GM23248 (cell line): ENCODE measurements at regions not wholly inside any gene's neighbourhood (a gene's known extent, or its start where the extent isn't known, plus 50 kb on each side); places are given as distances from the start of the nearest gene placed in this dataset.

Experiments used
- DNase-seq: peaks from one replicate; pipeline ENCODE4 v3.0.0-alpha.2; 2015
- H2AFZ ChIP-seq: fragments of 200-600 bp; sonication (generic); 2 replicates; pipeline ENCODE4 v1.6.1; 2016; ENCODE audit warnings: antibody characterized with exemption
- H3F3A ChIP-seq: fragments of 200-600 bp; sonication (generic); 2 replicates; pipeline ENCODE4 v1.6.1; 2016; ENCODE audit warnings: mild to moderate bottlenecking, antibody characterized with exemption, mixed run types; ENCODE audit not compliant: insufficient read depth
- H3K27ac ChIP-seq: fragments of 200-600 bp; sonication (generic); 2 replicates; pipeline ENCODE4 v1.5.1; 2016; ENCODE audit warnings: mild to moderate bottlenecking
- H3K27me3 ChIP-seq: fragments of 200-600 bp; sonication (generic); replicated peaks from 2 replicates; pipeline ENCODE4 v1.6.1; 2016; ENCODE audit warnings: mild to moderate bottlenecking; ENCODE audit not compliant: insufficient read depth
- H3K36me3 ChIP-seq: fragments of 200-600 bp; sonication (generic); 2 replicates; pipeline ENCODE4 v1.6.1; 2016; ENCODE audit warnings: low read depth, mild to moderate bottlenecking
- H3K4me1 ChIP-seq: fragments of 200-600 bp; sonication (generic); 2 replicates; pipeline ENCODE4 v1.6.1; 2016; ENCODE audit warnings: mild to moderate bottlenecking; ENCODE audit not compliant: insufficient read depth
- H3K4me2 ChIP-seq: fragments of 200-600 bp; sonication (generic); one replicate; pipeline ENCODE4 v1.6.1; 2016; ENCODE audit warnings: mild to moderate bottlenecking; ENCODE audit not compliant: unreplicated experiment
- H3K4me3 ChIP-seq: fragments of 200-600 bp; sonication (generic); 2 replicates; pipeline ENCODE4 v1.5.1; 2016; ENCODE audit warnings: mild to moderate bottlenecking
- H3K79me2 ChIP-seq: fragments of 200-600 bp; sonication (generic); 2 replicates; pipeline ENCODE4 v1.6.1; 2016; ENCODE audit warnings: mild to moderate bottlenecking; ENCODE audit not compliant: insufficient read depth
- H3K9ac ChIP-seq: fragments of 200-600 bp; sonication (generic); 2 replicates; pipeline ENCODE4 v1.6.1; 2016; ENCODE audit warnings: mild to moderate bottlenecking
- H3K9me2 ChIP-seq: fragments of 200-600 bp; sonication (generic); 2 replicates; pipeline ENCODE4 v1.6.1; 2016; ENCODE audit warnings: mixed run types, mild to moderate bottlenecking, moderate library complexity; ENCODE audit not compliant: insufficient read depth
- H3K9me3 ChIP-seq: fragments of 200-600 bp; sonication (generic); one replicate; pipeline ENCODE4 v1.6.1; 2017; ENCODE audit warnings: low read depth
- H4K20me1 ChIP-seq: fragments of 200-600 bp; sonication (generic); 2 replicates; pipeline ENCODE4 v1.6.0; 2016; ENCODE audit not compliant: insufficient read depth
- EZH2 ChIP-seq: fragments of 200-600 bp; sonication (generic); IDR thresholded peaks from 2 replicates; pipeline ENCODE4 v1.6.1; 2018; ENCODE audit warnings: antibody characterized with exemption, mild to moderate bottlenecking; ENCODE audit not compliant: insufficient read depth, poor library complexity, severe bottlenecking
- EZH2phosphoT487 ChIP-seq: fragments of 200-600 bp; sonication (generic); IDR thresholded peaks from 2 replicates; pipeline ENCODE4 v1.6.1; 2018; ENCODE audit warnings: antibody characterized with exemption, moderate library complexity, mild to moderate bottlenecking, low read depth; ENCODE audit not compliant: insufficient read depth
- WGBS, 2 experiments: methylation state at CpG; one replicate each; pipeline ENCODE4 v1.1.6; 2015 to 2017; ENCODE audit warnings: low lambda C conversion rate in 2 of 2, low coverage in 1 of 2; ENCODE audit errors: missing lambda C conversion rate in 2 of 2; 5-methylcytosine and 5-hydroxymethylcytosine counted together
- in situ Hi-C: fragments of 300-500 bp; cut with MboI; formaldehyde crosslinking; loops from 2 replicates; pipeline ENCODE4 v1.15.0; 2020

DNA sequence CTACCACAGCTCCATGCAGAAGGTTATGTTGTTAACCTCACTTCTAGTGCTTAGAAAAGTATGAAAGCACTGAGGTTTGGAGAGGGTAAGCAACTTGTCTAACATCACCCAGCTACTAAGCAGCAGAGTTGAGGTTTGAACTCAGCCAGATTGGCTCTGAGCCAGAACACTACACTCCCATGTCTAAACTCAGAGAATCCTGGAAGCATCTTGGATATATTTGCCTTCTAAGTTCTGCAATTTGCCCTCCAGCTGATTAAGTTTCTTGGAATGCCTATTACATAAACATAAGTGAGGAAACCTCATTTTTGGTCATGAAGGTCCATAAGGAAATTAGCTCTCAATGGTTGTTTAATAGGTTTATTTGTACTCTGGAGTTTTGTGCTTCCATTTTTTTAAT is 78.1 kb upstream of the PHYHIPL start:
- TF ChIP-seq EZH2phosphoT487 = no peak
- no peak for TF ChIP-seq EZH2
- Histone ChIP-seq H4K20me1 (no peaks in the 10 kb centered on the region), H3K4me2 (peak overlapping the region; percentile 45), H3K27me3 (no peaks in the 10 kb centered on the region), H3K27ac (no peak overlapping the region), H3F3A (peaks cover 14% of the 10 kb centered on the region), H2AFZ (no peak overlapping the region), H3K9ac (no peak overlapping the region), H3K36me3 (no peaks in the 10 kb centered on the region), H3K79me2 (no peaks in the 10 kb centered on the region), H3K4me1 (peaks cover 22% of the 10 kb centered on the region), H3K9me3 (no peaks in the 10 kb centered on the region), H3K9me2 (no peaks in the 10 kb centered on the region), H3K4me3 (no peak overlapping the region)
- in situ Hi-C loops = no loop called here
- DNase-seq = peak; percentile 73

DNA sequence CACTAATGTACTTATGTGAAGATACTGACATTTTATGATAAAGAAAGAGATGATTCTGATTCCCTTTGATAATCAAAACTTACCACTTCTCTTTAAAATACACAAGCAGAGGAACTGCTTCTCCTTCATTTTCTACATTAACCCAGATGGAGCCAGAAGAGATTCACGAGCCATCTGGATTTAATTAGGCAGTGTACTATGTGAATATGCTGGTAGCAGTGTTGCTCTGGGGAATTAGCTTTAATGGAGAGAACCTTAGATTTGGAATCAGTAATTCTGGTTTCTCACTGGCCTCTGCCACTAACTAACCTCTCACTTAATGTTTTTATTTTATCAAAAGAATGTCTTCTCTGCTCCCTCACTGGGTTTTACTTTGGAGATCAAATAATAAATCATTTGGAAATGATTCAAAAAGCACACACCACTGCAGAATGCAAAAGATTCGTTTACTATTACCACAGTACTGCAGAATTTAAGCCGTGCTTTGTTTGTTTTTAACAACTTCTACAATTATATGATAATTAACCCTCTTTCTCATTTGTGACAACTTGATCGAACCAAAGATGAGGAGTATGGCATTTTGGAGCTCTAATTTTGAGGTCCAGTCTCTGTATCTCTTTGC is 77.5 kb upstream of the PHYHIPL start:
- H3K9me2 ChIP-seq = no peaks in the 10 kb centered on the region
- H3K36me3 ChIP-seq = no peaks in the 10 kb centered on the region
- H3K4me2 ChIP-seq = peak overlapping the region; percentile 45
- no peak overlapping the region for H3K9ac ChIP-seq
- TF ChIP-seq EZH2 (no peak), EZH2phosphoT487 (no peak)
- H3K79me2 ChIP-seq = no peaks in the 10 kb centered on the region
- H3F3A ChIP-seq = peaks cover 14% of the 10 kb centered on the region
- no peaks in the 10 kb centered on the region for H3K9me3 ChIP-seq
- H3K4me1 ChIP-seq = peaks cover 22% of the 10 kb centered on the region
- H3K27me3 ChIP-seq = no peaks in the 10 kb centered on the region
- DNase-seq = peak; percentile 63
- WGBS, 2 experiments = 6% methylated on average over 4 of the region's 4 CpGs
- no peak overlapping the region for H3K4me3 ChIP-seq
- no peaks in the 10 kb centered on the region for H4K20me1 ChIP-seq
- in situ Hi-C loops = no loop called here
- no peak overlapping the region for H2AFZ ChIP-seq
- H3K27ac ChIP-seq = no peak overlapping the region

DNA sequence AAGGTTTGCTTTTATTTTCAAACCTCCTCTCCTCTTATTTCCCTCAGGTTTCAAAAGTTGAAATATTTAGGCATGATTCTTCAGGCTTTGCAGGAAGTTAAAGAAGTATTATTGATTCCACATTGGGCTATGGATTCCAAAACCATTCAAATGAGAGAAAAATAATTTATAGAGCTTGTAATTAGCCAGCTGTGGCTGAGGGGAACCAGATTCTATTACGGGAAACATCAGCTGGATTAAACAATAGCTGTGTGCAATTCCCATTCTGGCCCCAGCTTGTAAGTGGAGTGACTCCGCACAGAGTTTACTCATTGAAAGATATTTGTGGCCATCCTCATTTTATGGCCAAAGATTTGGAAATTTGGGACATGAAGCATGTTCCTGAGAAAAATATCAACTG is 77.0 kb upstream of the PHYHIPL start:
- in situ Hi-C loops = no loop called here
- H3K9ac ChIP-seq = no peak overlapping the region
- WGBS, 2 experiments = 18 to 23% methylated on average over 2 of the region's 2 CpGs
- H4K20me1 ChIP-seq = no peaks in the 10 kb centered on the region
- DNase-seq = peak; percentile 64
- H3K4me1 ChIP-seq = peaks cover 22% of the 10 kb centered on the region
- H3F3A ChIP-seq = peaks cover 14% of the 10 kb centered on the region
- no peak overlapping the region for H3K4me3 ChIP-seq
- H3K4me2 ChIP-seq = peak overlapping the region; percentile 45
- no peaks in the 10 kb centered on the region for H3K9me3 ChIP-seq
- TF ChIP-seq EZH2 (no peak), EZH2phosphoT487 (no peak)
- H3K36me3 ChIP-seq = no peaks in the 10 kb centered on the region
- H3K9me2 ChIP-seq = no peaks in the 10 kb centered on the region
- H3K79me2 ChIP-seq = no peaks in the 10 kb centered on the region
- H3K27me3 ChIP-seq = no peaks in the 10 kb centered on the region
- H3K27ac ChIP-seq = no peak overlapping the region
- no peak overlapping the region for H2AFZ ChIP-seq

DNA sequence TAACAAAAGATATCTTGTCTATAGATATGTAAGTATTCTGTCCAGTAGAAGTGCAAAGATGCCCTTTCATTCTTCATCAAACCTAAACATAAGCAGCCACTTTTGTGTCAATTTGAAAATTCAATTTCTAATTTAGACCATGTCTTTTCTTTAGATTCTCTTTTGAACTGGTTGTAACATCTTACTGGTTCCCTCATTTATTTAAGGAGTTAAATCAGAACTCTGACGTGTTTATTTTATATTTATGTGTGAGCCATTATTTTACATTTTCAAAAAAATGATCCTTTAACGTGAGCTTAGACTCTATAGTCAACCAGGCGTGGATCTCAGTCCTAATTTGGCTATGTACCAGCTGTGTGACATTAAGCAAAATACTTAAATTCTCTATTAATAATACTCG is 74.0 kb upstream of the PHYHIPL start:
- 77 to 82% methylated on average over 4 of the region's 4 CpGs for WGBS, 2 experiments

DNA sequence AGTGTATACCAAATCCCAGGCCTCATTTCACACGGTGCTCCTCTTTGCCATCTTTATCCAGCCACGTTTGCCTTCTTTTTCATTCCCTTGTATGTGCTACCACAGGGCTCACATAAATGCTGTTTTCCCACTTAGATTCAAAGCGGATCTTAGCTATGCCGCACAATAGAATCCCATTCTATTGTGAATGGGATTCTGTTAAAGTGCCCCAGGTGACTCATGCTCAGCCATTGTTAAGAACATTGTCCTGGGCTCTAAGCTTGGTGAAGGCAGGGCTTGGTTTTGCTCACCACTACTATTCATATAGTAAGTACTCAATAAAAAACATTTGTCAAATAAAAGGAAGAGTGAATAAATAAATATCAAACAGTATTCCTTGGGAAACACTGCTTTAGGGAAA is 72.3 kb upstream of the PHYHIPL start:
- no peaks in the 10 kb centered on the region for H3K79me2 ChIP-seq
- in situ Hi-C loops = no loop called here
- no peaks in the 10 kb centered on the region for H3K9me3 ChIP-seq
- H3F3A ChIP-seq = no peaks in the 10 kb centered on the region; the same call in 1 of the 2 replicates
- H4K20me1 ChIP-seq = no peaks in the 10 kb centered on the region
- H3K9me2 ChIP-seq = no peaks in the 10 kb centered on the region
- peaks cover 8% of the 10 kb centered on the region for H3K4me1 ChIP-seq
- no peak overlapping the region for H2AFZ ChIP-seq
- no peaks in the 10 kb centered on the region for H3K36me3 ChIP-seq
- TF ChIP-seq EZH2phosphoT487 = no peak
- TF ChIP-seq EZH2 = no peak
- WGBS, 2 experiments = 94 to 97% methylated on average over 4 of the region's 4 CpGs
- no peaks in the 10 kb centered on the region for H3K27me3 ChIP-seq
- no peak overlapping the region for H3K27ac ChIP-seq
- no peak overlapping the region for H3K9ac ChIP-seq
- no peak for DNase-seq
- H3K4me3 ChIP-seq = no peak overlapping the region
- no peak overlapping the region for H3K4me2 ChIP-seq

More for the DNA sequence above, 74.0 kb upstream of the PHYHIPL start:
- Histone ChIP-seq H3K79me2 (no peaks in the 10 kb centered on the region), H3K27ac (no peak overlapping the region), H3K9me2 (no peaks in the 10 kb centered on the region), H2AFZ (no peak overlapping the region), H3K4me3 (no peak overlapping the region), H3K9ac (no peak overlapping the region), H3K36me3 (no peaks in the 10 kb centered on the region), H3K9me3 (no peaks in the 10 kb centered on the region), H4K20me1 (no peaks in the 10 kb centered on the region), H3K4me1 (peaks cover 22% of the 10 kb centered on the region), H3K4me2 (no peak overlapping the region), H3F3A (peaks cover 14% of the 10 kb centered on the region), H3K27me3 (no peaks in the 10 kb centered on the region)
- DNase-seq = no peak
- TF ChIP-seq EZH2phosphoT487 (no peak), EZH2 (no peak)
- in situ Hi-C loops = no loop called here
